ENCODE measurements at regions not wholly inside any gene's neighbourhood (a gene's known extent, or its start where the extent isn't known, plus 50 kb on each side); places are given as distances from the start of the nearest gene placed in this dataset.

DNA sequence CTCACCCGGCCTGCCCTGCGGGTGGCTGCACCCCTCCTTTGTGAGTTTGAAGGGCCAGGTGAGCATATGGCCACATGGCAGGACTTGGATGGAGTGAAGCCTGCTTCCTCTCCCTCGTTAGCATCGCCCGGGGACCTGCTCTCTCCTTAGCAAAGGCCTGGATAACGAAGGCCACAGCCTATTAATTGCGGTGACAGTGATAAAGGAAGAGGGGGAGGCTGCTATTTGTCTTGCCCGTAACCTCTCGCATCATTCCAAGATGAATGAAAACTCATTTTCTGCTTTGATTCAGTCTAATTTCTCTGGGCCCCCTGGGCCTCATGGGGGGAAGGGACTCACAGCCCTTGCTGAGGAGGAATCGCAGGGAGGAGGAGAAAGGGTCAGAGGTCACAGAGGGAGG is 68.5 kb upstream of the LHX1 start:
- WGBS, 2 experiments (ENCODE audit: extremely low coverage in 1 of 2, insufficient coverage in 1 of 2, insufficient read length in 1 of 2, insufficient replicate concordance in 2 of 2, low coverage in 1 of 2, low lambda C conversion rate in 2 of 2, missing lambda C conversion rate in 1 of 2): 86% methylated on average over 10 of the region's 10 CpGs; no CpG with 5 or more reads in 1 of the 2 experiments
- H4K91ac ChIP-seq (replicated peaks; ENCODE audit: insufficient read length, low read length): no peak overlapping the region
- H4K20me1 ChIP-seq (replicated peaks in 1 of 2; ENCODE audit: control insufficient read depth in 1 of 2, insufficient read depth in 2 of 2, low read length in 2 of 2): no peaks in the 10 kb centered on the region
- no peaks in the 10 kb centered on the region for H3K79me2 ChIP-seq (ENCODE audit: control insufficient read depth in 1 of 2, insufficient read depth in 2 of 2, low read length in 2 of 2)
- no peak for TF ChIP-seq JUND (IDR thresholded peaks at IDR 0.05; ENCODE audit: low read length)
- TF ChIP-seq CBX5 (IDR thresholded peaks at IDR 0.05; ENCODE audit: low read depth, low read length): no peak
- no peak for TF ChIP-seq ZNF274 (IDR thresholded peaks at IDR 0.05; ENCODE audit: borderline replicate concordance, extremely low read depth, low read length)
- no peak for TF ChIP-seq CHD1 (IDR thresholded peaks at IDR 0.05; ENCODE audit: low read depth, low read length)
- no peak for TF ChIP-seq MAFK (IDR thresholded peaks at IDR 0.05; ENCODE audit: low read depth, low read length)
- TF ChIP-seq RAD21 (IDR thresholded peaks at IDR 0.05 in 1 of 2, conservative IDR thresholded peaks at IDR 0.05 in 1 of 2; ENCODE audit: low read depth in 2 of 2, low read length in 2 of 2): no peak
- TF ChIP-seq FOSL1 (IDR thresholded peaks at IDR 0.05; ENCODE audit: insufficient read depth, low read depth, low read length): no peak
- TF ChIP-seq, protein P1, sequence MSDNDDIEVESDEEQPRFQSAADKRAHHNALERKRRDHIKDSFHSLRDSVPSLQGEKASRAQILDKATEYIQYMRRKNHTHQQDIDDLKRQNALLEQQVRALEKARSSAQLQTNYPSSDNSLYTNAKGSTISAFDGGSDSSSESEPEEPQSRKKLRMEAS (IDR thresholded peaks at IDR 0.05): no peak
- TF ChIP-seq JUN (IDR thresholded peaks at IDR 0.05; ENCODE audit: low read depth, low read length): no peak
- no peak for TF ChIP-seq SP4 (IDR thresholded peaks at IDR 0.05; ENCODE audit: low read length)
- no peak for TF ChIP-seq RBBP5 (IDR thresholded peaks at IDR 0.05; ENCODE audit: borderline replicate concordance, low read depth, low read length)
- TF ChIP-seq CBX8 (IDR thresholded peaks at IDR 0.05; ENCODE audit: borderline replicate concordance, low read depth, low read length): no peak
- no peak overlapping the region for H2AK5ac ChIP-seq (ENCODE audit: low read depth, low read length)
- H3K4me2 ChIP-seq (ENCODE audit: insufficient read depth in 1 of 2, low read depth in 2 of 2, low read length in 2 of 2): no peak overlapping the region
- H3K9me3 ChIP-seq (ENCODE audit: insufficient read depth in 2 of 2, low read depth in 1 of 2, low read length in 1 of 2): no peaks in the 10 kb centered on the region
- no peak overlapping the region for H3K18ac ChIP-seq (ENCODE audit: extremely low read depth, low read length)
- H2BK5ac ChIP-seq (ENCODE audit: low read depth, low read length): no peak overlapping the region
- no peaks in the 10 kb centered on the region for H3K79me1 ChIP-seq (ENCODE audit: low read depth, low read length)
- no peak overlapping the region for H3K14ac ChIP-seq (ENCODE audit: insufficient read length)
- 0 out of 2 replicates have a peak overlapping the region, but pooled peaks have one; percentile 52 for H2BK20ac ChIP-seq (ENCODE audit: low read length)
- FAIRE-seq: no peak
- H3K23ac ChIP-seq (ENCODE audit: insufficient read length): no peak overlapping the region
- H3K4me1 ChIP-seq (replicated peaks in 1 of 4; ENCODE audit: control insufficient read depth in 3 of 4, insufficient read depth in 4 of 4, low read length in 3 of 4): peaks cover 0 to 15% (median 9%) of the 10 kb centered on the region in 4 experiments; a peak in 6 of 7 replicates
- H3K9ac ChIP-seq (replicated peaks in 1 of 4; ENCODE audit: extremely low read depth in 1 of 4, low read depth in 3 of 4, low read length in 3 of 4): no peak overlapping the region; a peak in 1 of 7 replicates
- peak overlapping the region; percentile 43; the same call in 1 of the 2 replicates for H2BK12ac ChIP-seq (ENCODE audit: low read depth, low read length)
- H3K36me3 ChIP-seq (ENCODE audit: control insufficient read depth in 2 of 4, insufficient read depth in 4 of 4, low read length in 3 of 4): no peaks in the 10 kb centered on the region
- no peak for DNase-seq (ENCODE audit: low read depth in 1 of 2, low spot score in 2 of 2)
- no peak overlapping the region for H3K56ac ChIP-seq (replicated peaks; ENCODE audit: insufficient read length, low read depth, low read length)
- no peak overlapping the region for H4K8ac ChIP-seq (ENCODE audit: extremely low read depth, insufficient read depth, low read length)
- no peak overlapping the region for H2BK15ac ChIP-seq (ENCODE audit: low read length)
- no peaks in the 10 kb centered on the region; a peak in 1 of 7 replicates for H3K27me3 ChIP-seq (replicated peaks in 1 of 4; ENCODE audit: control insufficient read depth in 3 of 4, extremely low read depth in 1 of 4, insufficient read depth in 3 of 4, low read length in 3 of 4)
- H2AFZ ChIP-seq (ENCODE audit: low read length): no peak overlapping the region
- no peak overlapping the region for H3K27ac ChIP-seq (ENCODE audit: low read depth, low read length)
- no peaks in the 10 kb centered on the region for H3K23me2 ChIP-seq (ENCODE audit: low read depth, low read length)
- H4K5ac ChIP-seq (ENCODE audit: insufficient read length, low read depth, low read length): no peak overlapping the region
- CTCF ChIA-PET (ENCODE audit: partially characterized antibody): interaction anchor here (1.4 to 1.9 kb wide), 5 partner anchors 11 to 178 kb away, joined by 3 to 6 read pairs (median 4); no protein-coding TSS in a partner anchor
- POLR2A ChIA-PET (ENCODE audit: partially characterized antibody): no interaction called here
- H3K4me3 ChIP-seq (ENCODE audit: extremely low read depth in 1 of 4, insufficient read depth in 2 of 4, low read depth in 3 of 4, low read length in 4 of 4): no peak overlapping the region
- no peak overlapping the region for H3K4ac ChIP-seq (replicated peaks; ENCODE audit: insufficient read length, low read depth, low read length)
- H2BK120ac ChIP-seq (replicated peaks; ENCODE audit: low read depth, low read length): no peak overlapping the region
